Osteocyte (in vitro differentiated cells): ENCODE measurements at regions not wholly inside any gene's neighbourhood (a gene's known extent, or its start where the extent isn't known, plus 50 kb on each side); places are given as distances from the start of the nearest gene placed in this dataset.

Experiments used
- DNase-seq: peaks from one replicate; pipeline ENCODE4 v3.0.0; 2021; ENCODE audit warnings: mixed read lengths; ENCODE audit not compliant: unreplicated experiment; ENCODE audit errors: extremely low spot score
- H3K27ac Mint-ChIP-seq: one replicate; pipeline ENCODE4 v1.8.0; 2021; ENCODE audit warnings: mild to moderate bottlenecking, mixed read lengths; ENCODE audit not compliant: unreplicated experiment
- H3K27me3 Mint-ChIP-seq: one replicate; pipeline ENCODE4 v1.8.0; 2021; ENCODE audit warnings: mixed read lengths; ENCODE audit not compliant: unreplicated experiment
- H3K36me3 Mint-ChIP-seq: one replicate; pipeline ENCODE4 v1.8.0; 2021; ENCODE audit warnings: mixed read lengths; ENCODE audit not compliant: unreplicated experiment
- H3K4me1 Mint-ChIP-seq: one replicate; pipeline ENCODE4 v1.8.0; 2021; ENCODE audit warnings: mixed read lengths; ENCODE audit not compliant: unreplicated experiment
- H3K4me3 Mint-ChIP-seq: one replicate; pipeline ENCODE4 v1.8.0; 2021; ENCODE audit warnings: mild to moderate bottlenecking, moderate library complexity, mixed read lengths; ENCODE audit not compliant: unreplicated experiment
- H3K9me3 Mint-ChIP-seq: one replicate; pipeline ENCODE4 v1.8.0; 2021; ENCODE audit warnings: mixed read lengths; ENCODE audit not compliant: unreplicated experiment
- CTCF ChIP-seq: fragments of 200-600 bp; sonication (generic); IDR thresholded peaks from 2 replicates; pipeline ENCODE4 v1.5.0; 2021; ENCODE audit warnings: antibody characterized with exemption, mild to moderate bottlenecking, moderate library complexity

GRCh38 chr1:220970311-220970710 lies 91.1 kb downstream of the HLX start:
- Mint-ChIP-seq H3K4me1 (no peaks in the 10 kb centered on the region), H3K27ac (no peak overlapping the region), H3K36me3 (no peaks in the 10 kb centered on the region), H3K9me3 (no peaks in the 10 kb centered on the region), H3K27me3 (no peaks in the 10 kb centered on the region), H3K4me3 (no peak overlapping the region)
- no peak for DNase-seq
- no peak for TF ChIP-seq CTCF

GRCh38 chr1:220971221-220971620 lies 92.0 kb downstream of the HLX start:
- Mint-ChIP-seq H3K9me3 (no peaks in the 10 kb centered on the region), H3K27me3 (no peaks in the 10 kb centered on the region), H3K27ac (no peak overlapping the region), H3K36me3 (no peaks in the 10 kb centered on the region), H3K4me3 (no peak overlapping the region), H3K4me1 (no peaks in the 10 kb centered on the region)
- TF ChIP-seq CTCF: no peak
- no peak for DNase-seq

DNA sequence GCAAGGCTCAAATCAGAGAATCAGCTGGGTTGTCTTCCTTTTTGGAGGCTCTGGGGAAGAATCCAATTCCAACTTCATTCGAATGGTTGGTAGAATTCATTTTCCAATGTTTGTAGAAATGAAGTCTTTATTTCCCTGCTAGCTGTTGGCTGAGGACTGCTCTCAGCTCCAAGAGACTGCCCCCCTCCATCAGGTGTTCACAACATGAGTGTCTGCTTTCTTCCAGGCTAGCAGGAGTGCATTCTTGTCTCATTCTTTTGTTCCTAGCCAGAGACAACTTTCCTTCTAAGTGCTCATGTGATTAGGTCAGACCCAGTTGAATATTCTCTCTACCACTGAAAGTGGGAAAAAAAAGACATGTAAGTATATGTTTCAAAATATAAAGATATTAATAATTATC lies 95.2 kb downstream of the HLX start:
- TF ChIP-seq CTCF: no peak
- Mint-ChIP-seq H3K27ac (no peak overlapping the region), H3K36me3 (no peaks in the 10 kb centered on the region), H3K4me1 (no peaks in the 10 kb centered on the region), H3K27me3 (no peaks in the 10 kb centered on the region), H3K9me3 (no peaks in the 10 kb centered on the region), H3K4me3 (no peak overlapping the region)
- DNase-seq: no peak

DNA sequence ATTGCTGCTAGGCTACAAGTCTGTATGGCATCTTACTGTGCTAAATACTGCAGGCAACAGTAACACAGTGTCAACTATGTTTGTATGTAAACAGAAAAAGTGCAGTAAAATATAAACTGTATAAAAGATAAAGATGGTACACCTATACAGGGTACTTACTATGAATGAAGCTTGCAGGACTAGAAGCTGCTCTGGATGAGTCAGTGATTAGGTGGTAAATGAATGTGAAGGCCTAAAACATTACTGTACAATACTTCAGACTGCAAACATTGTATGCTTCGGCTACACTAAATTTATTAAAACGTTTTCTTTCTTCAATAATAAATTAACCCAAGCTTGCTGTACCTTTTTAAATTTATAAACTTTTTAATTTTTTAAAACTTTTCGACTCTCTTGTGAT lies 97.1 kb downstream of the HLX start:
- Mint-ChIP-seq H3K4me3 (no peak overlapping the region), H3K9me3 (no peaks in the 10 kb centered on the region), H3K27me3 (no peaks in the 10 kb centered on the region), H3K4me1 (no peaks in the 10 kb centered on the region), H3K36me3 (no peaks in the 10 kb centered on the region), H3K27ac (no peak overlapping the region)
- no peak for TF ChIP-seq CTCF
- DNase-seq: no peak

GRCh38 chr1:220979371-220979770 lies 100.1 kb downstream of the HLX start:
- Mint-ChIP-seq H3K9me3 (no peaks in the 10 kb centered on the region), H3K27ac (no peak overlapping the region), H3K4me1 (no peaks in the 10 kb centered on the region), H3K4me3 (no peak overlapping the region), H3K27me3 (no peaks in the 10 kb centered on the region), H3K36me3 (no peaks in the 10 kb centered on the region)
- TF ChIP-seq CTCF: no peak
- no peak for DNase-seq
